Lung (tissue), 11 donors: ENCODE measurements at regions not wholly inside any gene's neighbourhood (a gene's known extent, or its start where the extent isn't known, plus 50 kb on each side); places are given as distances from the start of the nearest gene placed in this dataset.
"Not testable (repeated sequence)": the region's sequence is repeated elsewhere in the genome, so short reads cannot be mapped to it uniquely, and the experiment has no call there.

ENCODE experiments used
- ATAC-seq: fragments of 200-7000 bp; cut with Tn5 transposase; one replicate; pipeline ENCODE4 v1.9.1; 2020; ENCODE audit warnings: moderate number of reproducible peaks; ENCODE audit not compliant: insufficient read depth, low FRiP score
- DNase-seq, 3 donors: peaks; one replicate each; pipeline ENCODE4 v3.0.0-alpha.2; 2013 to 2017
- H3K27ac ChIP-seq, 2 donors: one replicate each; pipeline ENCODE4 v1.5.1; 2013; ENCODE audit warnings: mild to moderate bottlenecking in 2 of 2, moderate library complexity in 2 of 2, control low read depth in 1 of 2, inconsistent platforms in 1 of 2, low read depth in 1 of 2, low read length in 1 of 2
- H3K27me3 ChIP-seq, 3 donors: one replicate each; pipeline ENCODE4 v1.5.1; 2013; ENCODE audit warnings: low read length in 2 of 3; ENCODE audit not compliant: control insufficient read depth in 3 of 3, insufficient read depth in 3 of 3
- H3K36me3 ChIP-seq, 4 donors: one replicate each; pipeline ENCODE4 v1.5.1; 2013; ENCODE audit warnings: low read length in 4 of 4, mild to moderate bottlenecking in 1 of 4, moderate library complexity in 1 of 4; ENCODE audit not compliant: control insufficient read depth in 4 of 4, insufficient read depth in 4 of 4
- H3K4me1 ChIP-seq, 5 donors: one replicate each; pipeline ENCODE4 v1.5.1; 2013; ENCODE audit warnings: low read length in 5 of 5, mild to moderate bottlenecking in 2 of 5, moderate library complexity in 1 of 5; ENCODE audit not compliant: control insufficient read depth in 5 of 5, insufficient read depth in 5 of 5
- H3K4me3 ChIP-seq: one replicate; pipeline ENCODE4 v1.5.1; 2013; ENCODE audit warnings: mild to moderate bottlenecking, control low read depth, moderate library complexity
- H3K9ac ChIP-seq, 2 donors: one replicate each; pipeline ENCODE4 v1.5.1; 2013; ENCODE audit warnings: low read length in 2 of 2, control low read depth in 1 of 2; ENCODE audit not compliant: insufficient read depth in 1 of 2
- H3K9me3 ChIP-seq, 4 donors: one replicate each; pipeline ENCODE4 v1.5.1; 2013; ENCODE audit warnings: low read length in 3 of 4, mild to moderate bottlenecking in 1 of 4, moderate library complexity in 1 of 4; ENCODE audit not compliant: control insufficient read depth in 4 of 4, insufficient read depth in 3 of 4
- CTCF ChIP-seq: IDR thresholded peaks from 2 replicates; pipeline ENCODE4 v1.5.1; 2012; ENCODE audit warnings: mild to moderate bottlenecking; ENCODE audit errors: control extremely low read depth, extremely low read depth
- WGBS, 2 donors: extraction: QIAGEN DNeasy Blood & Tissue Kit; methylation state at CpG; one replicate each; pipeline ENCODE4 v1.1.7; 2013; 5-methylcytosine and 5-hydroxymethylcytosine counted together
- donor health status: control.
- donor health status: control.
- donor health status: Bipolar disorder and iron deficiency.
- donor health status: healthy.
- donor health status: DM: yes; HTN: yes; CAD: no.

DNA sequence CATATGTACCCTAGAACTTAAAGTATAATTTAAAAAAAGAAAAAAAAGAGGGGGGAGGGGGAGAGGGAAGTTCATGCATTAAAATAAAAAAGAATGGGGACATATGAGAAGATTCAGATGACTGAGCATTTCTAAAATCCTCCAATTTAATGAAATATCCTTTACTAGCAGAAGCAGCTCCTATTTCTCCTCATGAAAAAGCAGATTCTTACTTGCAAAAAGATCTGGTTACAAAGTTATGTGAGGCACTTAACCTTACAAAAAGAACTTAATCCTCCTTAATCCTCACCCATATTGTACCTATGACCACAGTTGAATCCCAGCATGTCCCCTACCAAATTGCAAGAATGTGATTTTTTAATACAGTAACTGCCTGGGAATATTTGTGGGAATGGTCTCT is 298.5 kb downstream of the SRGAP2C start:
- Histone ChIP-seq H3K9me3 (no peaks in the 10 kb centered on the region), H3K27ac (no peak overlapping the region), H3K9ac (no peak overlapping the region), H3K4me1 (no peaks in the 10 kb centered on the region), H3K4me3 (no peak overlapping the region), H3K36me3 (no peaks in the 10 kb centered on the region), H3K27me3 (no peaks in the 10 kb centered on the region)
- DNase-seq (no peak), ATAC-seq (no peak)
- no peak for TF ChIP-seq CTCF

DNA sequence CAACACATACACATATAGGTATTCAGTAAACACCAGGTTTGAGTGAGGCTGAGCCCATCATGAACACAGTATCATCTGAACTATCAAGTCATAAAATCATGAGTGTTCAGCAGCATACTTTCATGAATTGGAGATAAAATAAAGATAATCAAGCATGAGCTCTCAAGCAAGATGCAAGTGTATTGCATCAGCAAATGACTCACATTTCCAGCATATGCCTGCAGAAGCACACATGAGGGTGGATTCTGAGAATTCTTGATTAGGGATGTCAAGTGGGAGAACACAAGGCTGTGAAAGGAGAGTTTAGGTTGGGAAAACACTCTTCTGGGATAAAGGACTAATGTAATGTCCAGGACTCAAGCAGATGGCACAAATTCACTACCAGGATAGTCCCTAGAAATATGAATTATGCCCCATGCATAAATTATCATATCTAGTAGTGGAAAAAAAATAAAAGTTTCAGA is 299.2 kb downstream of the SRGAP2C start:
- DNase-seq (no peak), ATAC-seq (peak; percentile 53)
- no peaks in the 10 kb centered on the region for H3K4me1 ChIP-seq
- H3K27ac ChIP-seq, result no peak overlapping the region
- no peak overlapping the region for H3K4me3 ChIP-seq
- H3K9me3 ChIP-seq, result no peaks in the 10 kb centered on the region
- H3K27me3 ChIP-seq, result no peaks in the 10 kb centered on the region
- no peak for TF ChIP-seq CTCF
- no peaks in the 10 kb centered on the region for H3K36me3 ChIP-seq
- H3K9ac ChIP-seq, result no peak overlapping the region

DNA sequence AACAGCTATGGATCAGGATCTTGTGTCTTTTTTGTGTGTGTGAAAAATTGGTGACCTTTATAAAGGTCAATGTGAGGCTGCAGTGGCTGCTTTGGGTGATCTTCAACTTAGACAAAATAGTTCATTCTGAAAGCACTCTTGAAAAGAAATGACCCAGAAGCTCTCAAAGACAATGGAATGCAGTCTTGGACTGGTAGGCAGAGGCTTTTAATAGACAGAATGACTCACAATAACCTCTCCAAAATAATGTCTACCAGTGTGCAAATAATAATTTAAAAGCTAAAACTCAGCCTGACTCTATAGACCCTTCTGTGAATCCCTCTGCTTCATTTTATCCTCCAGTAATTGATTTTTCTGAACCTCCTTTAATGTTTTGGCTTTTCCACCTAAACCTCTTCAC is 310.0 kb downstream of the SRGAP2C start:
- H3K4me1 ChIP-seq, H3K27ac ChIP-seq, H3K9me3 ChIP-seq, H3K9ac ChIP-seq, H3K4me3 ChIP-seq, H3K27me3 ChIP-seq, ATAC-seq, DNase-seq, H3K36me3 ChIP-seq: not testable (repeated sequence)

DNA sequence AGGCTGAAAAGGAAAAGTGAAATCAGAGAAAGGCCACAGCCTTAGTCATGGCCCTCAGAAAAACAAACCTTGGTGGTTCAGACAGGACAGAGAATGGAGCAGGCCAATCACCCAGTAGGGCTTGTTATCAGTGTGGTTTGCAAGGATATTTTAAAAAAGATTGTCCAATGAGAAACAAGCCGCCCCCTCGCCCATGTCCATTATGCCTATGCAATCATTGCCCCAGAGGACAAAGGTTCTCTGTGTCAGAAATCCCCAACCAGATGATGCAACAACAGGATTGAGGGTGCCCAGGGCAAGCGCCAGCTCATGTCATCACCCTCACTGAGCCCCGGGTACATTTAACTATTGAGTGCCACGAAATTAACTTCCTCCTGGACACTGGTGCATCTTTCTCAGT is 326.7 kb downstream of the SRGAP2C start:
- H3K4me1 ChIP-seq, H3K9ac ChIP-seq, ATAC-seq, H3K27me3 ChIP-seq, H3K36me3 ChIP-seq, H3K27ac ChIP-seq, H3K9me3 ChIP-seq, H3K4me3 ChIP-seq, DNase-seq: not testable (repeated sequence)
- 38 to 65% methylated on average over 5 of the region's 5 CpGs for WGBS, 2 donors

GRCh38 chr1:121511876-121512275 is 327.1 kb downstream of the SRGAP2C start:
- H3K9me3 ChIP-seq, DNase-seq, H3K27me3 ChIP-seq, H3K9ac ChIP-seq, H3K4me1 ChIP-seq, H3K4me3 ChIP-seq, H3K36me3 ChIP-seq, ATAC-seq, H3K27ac ChIP-seq: not testable (repeated sequence)
- WGBS, 2 donors, result 59 to 69% methylated on average over 1 of the region's 1 CpG
